SK-N-SH treated with all-trans-retinoic acid at 6 μM for 48 hours (cell line): ENCODE measurements at regions not wholly inside any gene's neighbourhood (a gene's known extent, or its start where the extent isn't known, plus 50 kb on each side); places are given as distances from the start of the nearest gene placed in this dataset.

Source experiments
- ATAC-seq: fragments of 200-7000 bp; cut with Tn5 transposase; 3 replicates; pipeline ENCODE4 v1.9.1; 2020; ENCODE audit warnings: mild to moderate bottlenecking, moderate library complexity
- ARNTL ChIP-seq: fragments of 450-650 bp; formaldehyde crosslinking; IDR thresholded peaks from 2 replicates; pipeline ENCODE4 v1.5.0; 2020; ENCODE audit warnings: low read depth, mild to moderate bottlenecking, moderate library complexity, borderline replicate concordance
- BACH2 ChIP-seq: fragments of 250-450 bp; sonication (Bioruptor Pico); IDR thresholded peaks from 2 replicates; pipeline ENCODE4 v1.9.0; 2021; ENCODE audit warnings: mild to moderate bottlenecking, borderline replicate concordance
- ESRRG ChIP-seq: fragments of 250-450 bp; sonication (Bioruptor Pico); IDR thresholded peaks from 2 replicates; pipeline ENCODE4 v1.6.1; 2021; ENCODE audit warnings: mild to moderate bottlenecking
- GLIS3 ChIP-seq: fragments of 250-450 bp; sonication (Bioruptor Pico); IDR thresholded peaks from 2 replicates; pipeline ENCODE4 v1.5.0; 2020; ENCODE audit warnings: mild to moderate bottlenecking, moderate library complexity
- ISL1 ChIP-seq: fragments of 250-450 bp; sonication (Bioruptor Pico); IDR thresholded peaks from 2 replicates; pipeline ENCODE4 v2.1.2; 2022; ENCODE audit warnings: mild to moderate bottlenecking, moderate library complexity
- OSR1 ChIP-seq: fragments of 250-450 bp; sonication (Bioruptor Pico); IDR thresholded peaks from 2 replicates; pipeline ENCODE4 v1.8.0; 2022; ENCODE audit warnings: moderate library complexity, mild to moderate bottlenecking, inconsistent platforms
- PATZ1 ChIP-seq: fragments of 250-450 bp; sonication (Bioruptor Pico); IDR thresholded peaks from 2 replicates; pipeline ENCODE4 v1.8.0; 2020; ENCODE audit warnings: mild to moderate bottlenecking, moderate library complexity, borderline replicate concordance
- RARB ChIP-seq: fragments of 250-450 bp; sonication (Bioruptor Pico); IDR thresholded peaks from 2 replicates; pipeline ENCODE4 v1.8.0; 2021; ENCODE audit warnings: mild to moderate bottlenecking, moderate library complexity
- SNAI2 ChIP-seq: fragments of 250-450 bp; sonication (Bioruptor Pico); IDR thresholded peaks from 2 replicates; pipeline ENCODE4 v1.5.0; 2020; ENCODE audit warnings: mild to moderate bottlenecking, moderate library complexity
- TCF4 ChIP-seq: fragments of 250-450 bp; sonication (Bioruptor Pico); IDR thresholded peaks from 2 replicates; pipeline ENCODE4 v1.8.0; 2021; ENCODE audit warnings: mild to moderate bottlenecking, moderate library complexity, borderline replicate concordance
- TOX ChIP-seq: fragments of 250-450 bp; sonication (Bioruptor Pico); IDR thresholded peaks from 2 replicates; pipeline ENCODE4 v1.8.0; 2021; ENCODE audit warnings: mild to moderate bottlenecking, moderate library complexity, borderline replicate concordance
- ZC3H10 ChIP-seq: fragments of 250-450 bp; sonication (Bioruptor Pico); IDR thresholded peaks from 2 replicates; pipeline ENCODE4 v1.5.1; 2021; ENCODE audit warnings: mild to moderate bottlenecking, moderate library complexity
- ZFP3 ChIP-seq: fragments of 250-450 bp; sonication (Bioruptor Pico); IDR thresholded peaks from 2 replicates; pipeline ENCODE4 v1.5.0; 2020; ENCODE audit warnings: mild to moderate bottlenecking, moderate library complexity
- ZFP30 ChIP-seq: fragments of 450-650 bp; formaldehyde crosslinking; IDR thresholded peaks from 2 replicates; pipeline ENCODE4 v1.5.0; 2022; ENCODE audit warnings: mild to moderate bottlenecking, moderate library complexity
- ZNF565 ChIP-seq: fragments of 450-650 bp; formaldehyde crosslinking; conservative IDR thresholded peaks from 2 replicates; pipeline ENCODE4 v1.5.0; 2020; ENCODE audit warnings: low read depth, mild to moderate bottlenecking, moderate library complexity
- ZNF70 ChIP-seq: fragments of 450-650 bp; formaldehyde crosslinking; IDR thresholded peaks from 2 replicates; pipeline ENCODE4 v1.5.0; 2020; ENCODE audit warnings: mild to moderate bottlenecking, moderate library complexity
- ZNF8 ChIP-seq: fragments of 450-650 bp; formaldehyde crosslinking; IDR thresholded peaks from 2 replicates; pipeline ENCODE4 v1.5.0; 2020; ENCODE audit warnings: mild to moderate bottlenecking, moderate library complexity
- TF ChIP-seq, protein P1 (sequence below): fragments of 250-450 bp; sonication (Bioruptor Pico); IDR thresholded peaks from 2 replicates; pipeline ENCODE4 v1.8.0; 2021; ENCODE audit warnings: low read depth, mild to moderate bottlenecking, moderate library complexity, borderline replicate concordance
- TF ChIP-seq, protein P2 (sequence below): fragments of 250-450 bp; sonication (Bioruptor Pico); IDR thresholded peaks from 2 replicates; pipeline ENCODE4 v1.5.1; 2021; ENCODE audit warnings: mild to moderate bottlenecking, moderate library complexity
- TF ChIP-seq, protein P3 (sequence below): fragments of 250-450 bp; sonication (Bioruptor Pico); IDR thresholded peaks from 2 replicates; pipeline ENCODE4 v1.5.0; 2020; ENCODE audit warnings: mild to moderate bottlenecking, moderate library complexity

GRCh38 chr2:23208339-23208738, 176.6 kb upstream of the KLHL29 start (continued):
- no peak for TF ChIP-seq SNAI2 (CRISPR knock-in tag)
- TF ChIP-seq, protein P1, sequence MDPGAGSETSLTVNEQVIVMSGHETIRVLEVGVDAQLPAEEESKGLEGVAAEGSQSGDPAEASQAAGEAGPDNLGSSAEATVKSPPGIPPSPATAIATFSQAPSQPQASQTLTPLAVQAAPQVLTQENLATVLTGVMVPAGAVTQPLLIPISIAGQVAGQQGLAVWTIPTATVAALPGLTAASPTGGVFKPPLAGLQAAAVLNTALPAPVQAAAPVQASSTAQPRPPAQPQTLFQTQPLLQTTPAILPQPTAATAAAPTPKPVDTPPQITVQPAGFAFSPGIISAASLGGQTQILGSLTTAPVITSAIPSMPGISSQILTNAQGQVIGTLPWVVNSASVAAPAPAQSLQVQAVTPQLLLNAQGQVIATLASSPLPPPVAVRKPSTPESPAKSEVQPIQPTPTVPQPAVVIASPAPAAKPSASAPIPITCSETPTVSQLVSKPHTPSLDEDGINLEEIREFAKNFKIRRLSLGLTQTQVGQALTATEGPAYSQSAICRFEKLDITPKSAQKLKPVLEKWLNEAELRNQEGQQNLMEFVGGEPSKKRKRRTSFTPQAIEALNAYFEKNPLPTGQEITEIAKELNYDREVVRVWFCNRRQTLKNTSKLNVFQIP = no peak
- TF ChIP-seq GLIS3 = no peak
- no peak for TF ChIP-seq PATZ1

DNA sequence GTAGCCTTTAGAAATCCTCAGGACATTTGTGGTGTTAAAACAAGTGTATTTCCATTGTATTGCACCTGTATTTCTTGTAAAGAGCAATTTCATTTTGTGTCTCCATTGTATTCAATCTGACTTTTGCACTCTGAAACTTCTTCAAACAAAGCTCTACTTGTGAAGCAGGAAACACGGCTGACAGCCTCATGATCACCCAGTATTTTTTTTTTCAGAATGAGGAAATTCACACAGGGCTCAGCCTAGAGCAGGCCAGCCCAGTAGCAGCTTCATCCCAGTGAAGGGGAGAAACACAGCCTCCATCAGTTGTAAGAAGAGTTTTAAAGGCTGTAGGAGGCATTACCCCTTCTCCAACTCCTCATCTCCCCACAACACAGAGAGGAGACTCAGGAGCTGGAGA, 175.9 kb upstream of the KLHL29 start:
- no peak for TF ChIP-seq ZFP3 (CRISPR knock-in tag)
- TF ChIP-seq ZC3H10 (CRISPR knock-in tag) = no peak
- no peak for TF ChIP-seq ZNF565 (CRISPR knock-in tag)
- no peak for TF ChIP-seq ZNF70 (CRISPR knock-in tag)
- TF ChIP-seq TCF4 (CRISPR knock-in tag) = no peak
- no peak for TF ChIP-seq ZNF8 (CRISPR knock-in tag)
- TF ChIP-seq ARNTL (CRISPR knock-in tag) = no peak
- TF ChIP-seq OSR1 = no peak
- no peak for TF ChIP-seq SNAI2 (CRISPR knock-in tag)
- no peak for TF ChIP-seq ZFP30 (CRISPR knock-in tag)
- TF ChIP-seq PATZ1 = no peak
- no peak for TF ChIP-seq ESRRG (CRISPR knock-in tag)
- no peak for TF ChIP-seq ISL1 (CRISPR knock-in tag)
- no peak for TF ChIP-seq TOX (CRISPR knock-in tag)
- no peak for TF ChIP-seq RARB (CRISPR knock-in tag)

DNA sequence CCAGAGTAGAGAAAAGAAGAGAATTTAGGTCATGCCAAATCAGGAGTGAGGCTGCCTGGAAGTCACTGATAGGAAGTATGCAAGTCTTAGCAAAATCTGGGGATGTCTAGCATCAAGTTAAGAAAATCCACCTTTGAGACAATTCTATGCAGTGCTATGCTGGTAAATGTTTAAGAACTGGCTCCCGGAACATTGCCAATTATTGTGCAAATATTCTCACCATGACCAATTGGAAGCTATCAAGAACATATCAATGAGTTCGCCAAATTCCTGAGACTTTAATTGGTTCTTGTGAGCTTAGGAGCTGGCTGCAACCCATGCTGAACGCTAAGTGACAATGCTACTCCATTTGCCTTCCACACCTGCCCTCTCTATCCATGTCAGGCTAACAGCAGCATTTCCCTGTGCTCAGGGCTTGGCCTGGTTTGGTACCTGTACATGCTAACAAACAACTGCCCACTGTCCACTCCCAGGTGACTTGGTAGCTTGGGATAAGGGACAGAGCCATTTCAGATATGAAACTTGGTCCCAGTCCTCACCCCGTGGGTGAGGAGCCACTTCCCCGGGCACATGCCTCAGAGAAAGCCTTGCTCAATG, 172.9 kb upstream of the KLHL29 start:
- ATAC-seq = no peak

More for the DNA sequence above, 175.9 kb upstream of the KLHL29 start:
- no peak for ATAC-seq

More for the DNA sequence above, 172.9 kb upstream of the KLHL29 start:
- TF ChIP-seq ZC3H10 (CRISPR knock-in tag) = no peak
- TF ChIP-seq ESRRG (CRISPR knock-in tag) = no peak
- no peak for TF ChIP-seq ZNF70 (CRISPR knock-in tag)
- TF ChIP-seq, protein P2, sequence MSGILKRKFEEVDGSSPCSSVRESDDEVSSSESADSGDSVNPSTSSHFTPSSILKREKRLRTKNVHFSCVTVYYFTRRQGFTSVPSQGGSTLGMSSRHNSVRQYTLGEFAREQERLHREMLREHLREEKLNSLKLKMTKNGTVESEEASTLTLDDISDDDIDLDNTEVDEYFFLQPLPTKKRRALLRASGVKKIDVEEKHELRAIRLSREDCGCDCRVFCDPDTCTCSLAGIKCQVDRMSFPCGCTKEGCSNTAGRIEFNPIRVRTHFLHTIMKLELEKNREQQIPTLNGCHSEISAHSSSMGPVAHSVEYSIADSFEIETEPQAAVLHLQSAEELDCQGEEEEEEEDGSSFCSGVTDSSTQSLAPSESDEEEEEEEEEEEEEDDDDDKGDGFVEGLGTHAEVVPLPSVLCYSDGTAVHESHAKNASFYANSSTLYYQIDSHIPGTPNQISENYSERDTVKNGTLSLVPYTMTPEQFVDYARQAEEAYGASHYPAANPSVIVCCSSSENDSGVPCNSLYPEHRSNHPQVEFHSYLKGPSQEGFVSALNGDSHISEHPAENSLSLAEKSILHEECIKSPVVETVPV = no peak
- no peak for TF ChIP-seq BACH2 (CRISPR knock-in tag)
- TF ChIP-seq TCF4 (CRISPR knock-in tag) = no peak
- TF ChIP-seq RARB (CRISPR knock-in tag) = no peak
- no peak for TF ChIP-seq ARNTL (CRISPR knock-in tag)
- TF ChIP-seq, protein P3, sequence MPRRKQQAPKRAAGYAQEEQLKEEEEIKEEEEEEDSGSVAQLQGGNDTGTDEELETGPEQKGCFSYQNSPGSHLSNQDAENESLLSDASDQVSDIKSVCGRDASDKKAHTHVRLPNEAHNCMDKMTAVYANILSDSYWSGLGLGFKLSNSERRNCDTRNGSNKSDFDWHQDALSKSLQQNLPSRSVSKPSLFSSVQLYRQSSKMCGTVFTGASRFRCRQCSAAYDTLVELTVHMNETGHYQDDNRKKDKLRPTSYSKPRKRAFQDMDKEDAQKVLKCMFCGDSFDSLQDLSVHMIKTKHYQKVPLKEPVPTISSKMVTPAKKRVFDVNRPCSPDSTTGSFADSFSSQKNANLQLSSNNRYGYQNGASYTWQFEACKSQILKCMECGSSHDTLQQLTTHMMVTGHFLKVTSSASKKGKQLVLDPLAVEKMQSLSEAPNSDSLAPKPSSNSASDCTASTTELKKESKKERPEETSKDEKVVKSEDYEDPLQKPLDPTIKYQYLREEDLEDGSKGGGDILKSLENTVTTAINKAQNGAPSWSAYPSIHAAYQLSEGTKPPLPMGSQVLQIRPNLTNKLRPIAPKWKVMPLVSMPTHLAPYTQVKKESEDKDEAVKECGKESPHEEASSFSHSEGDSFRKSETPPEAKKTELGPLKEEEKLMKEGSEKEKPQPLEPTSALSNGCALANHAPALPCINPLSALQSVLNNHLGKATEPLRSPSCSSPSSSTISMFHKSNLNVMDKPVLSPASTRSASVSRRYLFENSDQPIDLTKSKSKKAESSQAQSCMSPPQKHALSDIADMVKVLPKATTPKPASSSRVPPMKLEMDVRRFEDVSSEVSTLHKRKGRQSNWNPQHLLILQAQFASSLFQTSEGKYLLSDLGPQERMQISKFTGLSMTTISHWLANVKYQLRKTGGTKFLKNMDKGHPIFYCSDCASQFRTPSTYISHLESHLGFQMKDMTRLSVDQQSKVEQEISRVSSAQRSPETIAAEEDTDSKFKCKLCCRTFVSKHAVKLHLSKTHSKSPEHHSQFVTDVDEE = no peak
- TF ChIP-seq ZNF565 (CRISPR knock-in tag) = no peak
- TF ChIP-seq ZFP30 (CRISPR knock-in tag) = no peak
- no peak for TF ChIP-seq OSR1
